ENCODE measurements at regions not wholly inside any gene's neighbourhood (a gene's known extent, or its start where the extent isn't known, plus 50 kb on each side); places are given as distances from the start of the nearest gene placed in this dataset.

DNA sequence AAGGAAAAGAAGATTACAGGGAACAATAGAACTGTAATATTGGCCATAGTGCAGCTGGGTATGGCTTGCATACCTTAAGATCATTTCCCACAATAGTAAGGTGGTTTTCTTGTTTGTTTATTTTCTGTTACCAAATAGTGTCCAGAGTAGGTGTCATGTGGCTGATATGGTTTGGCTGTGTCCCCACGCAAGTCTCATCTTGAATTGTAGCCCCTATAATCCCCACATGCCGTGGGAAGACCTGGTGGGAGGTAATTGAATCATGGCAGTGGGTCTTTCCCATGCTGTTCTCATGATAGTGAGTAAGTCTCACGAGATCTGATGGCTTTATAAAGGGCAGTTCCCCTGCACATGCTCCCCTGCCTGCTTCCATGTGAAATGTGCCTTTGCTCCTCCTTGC, 190.1 kb downstream of the ICOS start:
- ATAC-seq (ENCODE audit: low FRiP score), result no peak
- TF ChIP-seq, protein P1, sequence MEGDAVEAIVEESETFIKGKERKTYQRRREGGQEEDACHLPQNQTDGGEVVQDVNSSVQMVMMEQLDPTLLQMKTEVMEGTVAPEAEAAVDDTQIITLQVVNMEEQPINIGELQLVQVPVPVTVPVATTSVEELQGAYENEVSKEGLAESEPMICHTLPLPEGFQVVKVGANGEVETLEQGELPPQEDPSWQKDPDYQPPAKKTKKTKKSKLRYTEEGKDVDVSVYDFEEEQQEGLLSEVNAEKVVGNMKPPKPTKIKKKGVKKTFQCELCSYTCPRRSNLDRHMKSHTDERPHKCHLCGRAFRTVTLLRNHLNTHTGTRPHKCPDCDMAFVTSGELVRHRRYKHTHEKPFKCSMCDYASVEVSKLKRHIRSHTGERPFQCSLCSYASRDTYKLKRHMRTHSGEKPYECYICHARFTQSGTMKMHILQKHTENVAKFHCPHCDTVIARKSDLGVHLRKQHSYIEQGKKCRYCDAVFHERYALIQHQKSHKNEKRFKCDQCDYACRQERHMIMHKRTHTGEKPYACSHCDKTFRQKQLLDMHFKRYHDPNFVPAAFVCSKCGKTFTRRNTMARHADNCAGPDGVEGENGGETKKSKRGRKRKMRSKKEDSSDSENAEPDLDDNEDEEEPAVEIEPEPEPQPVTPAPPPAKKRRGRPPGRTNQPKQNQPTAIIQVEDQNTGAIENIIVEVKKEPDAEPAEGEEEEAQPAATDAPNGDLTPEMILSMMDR (IDR thresholded peaks at IDR 0.05), result no peak

GRCh38 chr2:204127238-204127637, 190.7 kb downstream of the ICOS start:
- TF ChIP-seq, protein P1 (IDR thresholded peaks at IDR 0.05), result no peak
- DNase-seq (ENCODE audit: low spot score) (no peak), ATAC-seq (ENCODE audit: low FRiP score) (no peak)

More for the DNA sequence above, 190.1 kb downstream of the ICOS start:
- DNase-seq (ENCODE audit: low spot score), result no peak

GRCh38 chr2:204129591-204130294, 193.2 kb downstream of the ICOS start:
- TF ChIP-seq, protein P1 (IDR thresholded peaks at IDR 0.05), result no peak
- DNase-seq (ENCODE audit: low spot score) (no peak), ATAC-seq (ENCODE audit: low FRiP score) (no peak)

GRCh38 chr2:204131621-204132020, 195.1 kb downstream of the ICOS start:
- TF ChIP-seq, protein P1 (IDR thresholded peaks at IDR 0.05), result no peak
- DNase-seq (ENCODE audit: low spot score) (no peak), ATAC-seq (ENCODE audit: low FRiP score) (no peak)

DNA sequence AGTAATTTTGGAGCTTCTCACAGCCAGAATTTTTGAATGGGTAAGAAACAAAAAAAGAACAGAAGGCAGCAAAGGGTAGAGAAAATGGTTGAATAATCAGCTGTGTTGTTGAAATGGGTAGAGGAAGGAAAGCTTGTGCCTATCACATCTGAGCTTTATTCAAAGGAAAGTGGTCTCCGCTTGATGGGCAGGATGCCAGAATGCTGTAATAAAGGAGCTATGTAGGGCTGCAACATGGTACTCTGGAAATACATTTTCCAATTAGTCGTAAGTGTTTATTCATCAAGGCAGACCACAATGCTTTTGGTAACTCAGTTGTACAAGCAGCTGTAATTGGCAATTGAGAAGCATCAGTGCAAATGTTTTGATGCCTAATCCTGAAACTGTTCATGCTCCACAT, 196.9 kb downstream of the ICOS start:
- DNase-seq (ENCODE audit: low spot score) (no peak), ATAC-seq (ENCODE audit: low FRiP score) (no peak)
- TF ChIP-seq, protein P1 (IDR thresholded peaks at IDR 0.05), result no peak

DNA sequence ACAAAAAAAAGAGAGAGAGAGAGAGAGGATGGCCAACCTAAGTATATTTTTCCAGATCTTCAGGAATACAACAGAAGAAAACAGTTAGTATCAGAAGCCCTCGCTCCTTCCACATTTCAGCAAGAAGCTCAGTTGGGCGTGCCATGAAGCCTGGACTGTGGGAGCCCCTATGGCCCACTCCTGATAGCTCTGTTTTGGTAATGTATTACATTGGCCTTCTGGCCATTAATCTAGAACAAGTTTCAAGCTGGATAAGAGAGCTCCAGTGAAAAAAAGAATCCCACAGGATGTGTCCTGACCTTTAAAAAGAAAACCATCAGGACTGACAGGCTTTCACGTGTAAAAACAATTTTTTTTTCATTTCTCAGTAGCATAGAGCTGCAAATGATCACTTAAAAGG, 197.9 kb downstream of the ICOS start:
- DNase-seq (ENCODE audit: low spot score) (no peak), ATAC-seq (ENCODE audit: low FRiP score) (no peak)
- TF ChIP-seq, protein P1 (IDR thresholded peaks at IDR 0.05), result no peak

DNA sequence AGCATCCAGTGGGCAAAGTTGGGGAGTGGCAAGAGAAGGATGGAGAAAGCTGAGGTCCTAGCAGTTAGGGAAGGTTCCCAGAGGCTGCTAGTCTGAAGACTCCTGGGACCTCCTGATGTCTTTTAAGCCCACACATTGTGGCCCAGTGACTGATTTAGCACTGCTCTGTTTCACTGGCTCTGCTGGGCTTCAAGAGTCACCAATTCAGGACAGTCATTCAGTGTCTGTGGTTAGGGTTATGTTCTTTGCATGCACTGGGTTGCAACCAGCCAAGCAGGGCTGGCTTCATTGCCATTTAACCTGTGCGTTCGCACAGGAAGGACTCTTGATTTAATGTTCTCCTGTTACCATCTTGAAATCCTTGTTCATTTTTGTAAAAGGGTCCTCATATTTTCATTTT, 199.2 kb downstream of the ICOS start:
- no peak for DNase-seq (ENCODE audit: low spot score)
- TF ChIP-seq, protein P1 (IDR thresholded peaks at IDR 0.05), result no peak
- no peak for ATAC-seq (ENCODE audit: low FRiP score)
